Activated gamma-delta T cell treated with anti-CD3 and anti-CD28 coated beads, Interleukin-2, amount 50 U/mL, for 16 hours (primary cell): ENCODE measurements at regions not wholly inside any gene's neighbourhood (a gene's known extent, or its start where the extent isn't known, plus 50 kb on each side); places are given as distances from the start of the nearest gene placed in this dataset.

ENCODE experiments used
- DNase-seq: peaks from one replicate; pipeline ENCODE4 v3.0.0-alpha.2; 2020; ENCODE audit warnings: low read depth

GRCh38 chr1:56033321-56034037 is 545.9 kb downstream of the PLPP3 start:
- no peak for DNase-seq

GRCh38 chr1:56032096-56032676 is 547.2 kb downstream of the PLPP3 start:
- no peak for DNase-seq

GRCh38 chr1:56031001-56031400 is 548.4 kb downstream of the PLPP3 start:
- no peak for DNase-seq

GRCh38 chr1:56029319-56030003 is 549.9 kb downstream of the PLPP3 start:
- DNase-seq = no peak

- no peak for DNase-seq
Measured at GRCh38 chr1:56028911-56029310, 550.5 kb downstream of the PLPP3 start.

- no peak for DNase-seq
Measured at GRCh38 chr1:56028244-56028643, 551.1 kb downstream of the PLPP3 start.

- no peak for DNase-seq
Measured at GRCh38 chr1:56025942-56026341, 553.4 kb downstream of the PLPP3 start.

GRCh38 chr1:56024155-56024554 is 555.2 kb downstream of the PLPP3 start:
- no peak for DNase-seq

- DNase-seq = no peak
Measured at GRCh38 chr1:56019922-56020321, 559.4 kb downstream of the PLPP3 start.

- no peak for DNase-seq
Measured at GRCh38 chr1:56019472-56019871, 559.9 kb downstream of the PLPP3 start.

- DNase-seq = no peak
Measured at GRCh38 chr1:56017336-56017735, 562.0 kb downstream of the PLPP3 start.

GRCh38 chr1:56003846-56004245 is 575.5 kb downstream of the PLPP3 start:
- DNase-seq = no peak

- no peak for DNase-seq
Measured at GRCh38 chr1:56002231-56002630, 577.1 kb downstream of the PLPP3 start.

GRCh38 chr1:56000424-56000823 is 578.9 kb downstream of the PLPP3 start:
- DNase-seq = no peak

GRCh38 chr1:55997536-55997935 is 581.8 kb downstream of the PLPP3 start:
- no peak for DNase-seq

GRCh38 chr1:55993646-55994318 is 585.6 kb downstream of the PLPP3 start:
- DNase-seq = no peak

GRCh38 chr1:55990007-55990406 is 589.4 kb downstream of the PLPP3 start:
- no peak for DNase-seq

GRCh38 chr1:55988963-55989452 is 590.4 kb downstream of the PLPP3 start:
- no peak for DNase-seq

- DNase-seq = no peak
Measured at GRCh38 chr1:55987491-55988249, 591.7 kb downstream of the PLPP3 start.

GRCh38 chr1:55986003-55986402 is 593.4 kb downstream of the PLPP3 start:
- DNase-seq = no peak

- no peak for DNase-seq
Measured at GRCh38 chr1:55981010-55981650, 598.2 kb downstream of the PLPP3 start.
